Lower lobe of right lung (tissue), 2 donors: ENCODE measurements at regions not wholly inside any gene's neighbourhood (a gene's known extent, or its start where the extent isn't known, plus 50 kb on each side); places are given as distances from the start of the nearest gene placed in this dataset.

Experiments used
- ATAC-seq, 2 donors: fragments of 200-7000 bp; cut with Tn5 transposase; one replicate each; pipeline ENCODE4 v1.9.1; 2020 to 2022; ENCODE audit warnings: mild to moderate bottlenecking in 2 of 2, moderate library complexity in 2 of 2
- DNase-seq: peaks from one replicate; pipeline ENCODE4 v3.0.0-alpha.2; 2020
- H3K27ac ChIP-seq: fragments of 200-600 bp; one replicate; pipeline ENCODE4 v1.8.0; 2022
- H3K27me3 ChIP-seq: fragments of 200-600 bp; one replicate; pipeline ENCODE4 v1.8.0; 2022; ENCODE audit warnings: low read depth
- H3K36me3 ChIP-seq: fragments of 200-600 bp; one replicate; pipeline ENCODE4 v1.8.0; 2022; ENCODE audit warnings: mild to moderate bottlenecking
- H3K4me1 ChIP-seq: fragments of 200-600 bp; one replicate; pipeline ENCODE4 v1.8.0; 2022
- H3K4me3 ChIP-seq: fragments of 200-600 bp; one replicate; pipeline ENCODE4 v1.8.0; 2022; ENCODE audit warnings: mild to moderate bottlenecking
- H3K9me3 ChIP-seq: fragments of 200-600 bp; one replicate; pipeline ENCODE4 v1.8.0; 2022
- intact Hi-C: fragments of 100-400 bp; cut with DNase I; formaldehyde crosslinking; loops from one replicate; pipeline ENCODE4 v1.11.0; 2022
- TF ChIP-seq, protein P1 (sequence below): fragments of 200-600 bp; IDR thresholded peaks from one replicate; pipeline ENCODE4 v1.8.0; 2022; ENCODE audit warnings: antibody characterized with exemption, mild to moderate bottlenecking
- donor health status: DM: no; HTN: yes; CAD: no; lungs with severe emphysema.

DNA sequence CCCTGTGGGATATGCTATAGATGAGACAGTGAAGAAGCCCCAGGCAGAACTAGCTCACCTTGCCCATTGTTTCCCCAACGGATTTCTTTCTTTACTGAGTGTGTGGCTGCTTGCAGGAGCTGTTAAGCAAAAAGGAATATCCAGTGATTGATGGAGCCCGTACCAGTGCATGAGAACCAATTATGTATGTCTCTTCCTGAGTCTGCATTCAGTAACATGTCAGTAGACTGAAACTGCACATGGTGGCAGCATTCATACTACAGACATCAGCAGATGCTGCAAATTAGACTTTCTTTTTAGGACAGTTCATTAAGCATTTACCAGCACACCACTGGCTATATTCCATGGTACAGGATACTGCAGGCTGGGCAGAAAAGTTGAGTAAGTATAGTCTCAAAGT lies 90.3 kb upstream of the PLCXD3 start:
- ATAC-seq (no peak), DNase-seq (no peak)
- no peaks in the 10 kb centered on the region for H3K27me3 ChIP-seq
- intact Hi-C loops: no loop called here
- TF ChIP-seq, protein P1, sequence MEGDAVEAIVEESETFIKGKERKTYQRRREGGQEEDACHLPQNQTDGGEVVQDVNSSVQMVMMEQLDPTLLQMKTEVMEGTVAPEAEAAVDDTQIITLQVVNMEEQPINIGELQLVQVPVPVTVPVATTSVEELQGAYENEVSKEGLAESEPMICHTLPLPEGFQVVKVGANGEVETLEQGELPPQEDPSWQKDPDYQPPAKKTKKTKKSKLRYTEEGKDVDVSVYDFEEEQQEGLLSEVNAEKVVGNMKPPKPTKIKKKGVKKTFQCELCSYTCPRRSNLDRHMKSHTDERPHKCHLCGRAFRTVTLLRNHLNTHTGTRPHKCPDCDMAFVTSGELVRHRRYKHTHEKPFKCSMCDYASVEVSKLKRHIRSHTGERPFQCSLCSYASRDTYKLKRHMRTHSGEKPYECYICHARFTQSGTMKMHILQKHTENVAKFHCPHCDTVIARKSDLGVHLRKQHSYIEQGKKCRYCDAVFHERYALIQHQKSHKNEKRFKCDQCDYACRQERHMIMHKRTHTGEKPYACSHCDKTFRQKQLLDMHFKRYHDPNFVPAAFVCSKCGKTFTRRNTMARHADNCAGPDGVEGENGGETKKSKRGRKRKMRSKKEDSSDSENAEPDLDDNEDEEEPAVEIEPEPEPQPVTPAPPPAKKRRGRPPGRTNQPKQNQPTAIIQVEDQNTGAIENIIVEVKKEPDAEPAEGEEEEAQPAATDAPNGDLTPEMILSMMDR: no peak
- H3K27ac ChIP-seq: no peak overlapping the region
- no peaks in the 10 kb centered on the region for H3K9me3 ChIP-seq
- H3K36me3 ChIP-seq: no peaks in the 10 kb centered on the region
- no peak overlapping the region for H3K4me3 ChIP-seq
- H3K4me1 ChIP-seq: no peaks in the 10 kb centered on the region

DNA sequence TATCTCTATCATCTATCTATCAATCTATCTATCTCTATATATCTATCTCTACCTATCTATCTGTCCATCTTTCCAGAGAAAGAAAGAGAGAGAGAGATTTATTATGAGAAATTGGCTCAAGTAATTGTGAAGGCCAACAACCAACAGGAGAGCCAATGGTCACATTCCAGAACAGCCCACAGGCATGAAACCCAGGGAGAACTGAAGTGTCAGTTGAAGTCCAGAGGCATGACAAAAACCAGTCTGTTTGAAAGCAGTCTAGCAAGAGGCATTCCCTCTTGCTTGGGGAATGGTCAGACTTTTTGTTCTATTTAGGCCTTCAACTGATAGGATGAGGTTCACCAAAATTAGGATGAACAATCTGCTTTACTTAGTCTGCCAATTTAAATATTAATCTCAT lies 87.6 kb upstream of the PLCXD3 start:
- TF ChIP-seq, protein P1: no peak

DNA sequence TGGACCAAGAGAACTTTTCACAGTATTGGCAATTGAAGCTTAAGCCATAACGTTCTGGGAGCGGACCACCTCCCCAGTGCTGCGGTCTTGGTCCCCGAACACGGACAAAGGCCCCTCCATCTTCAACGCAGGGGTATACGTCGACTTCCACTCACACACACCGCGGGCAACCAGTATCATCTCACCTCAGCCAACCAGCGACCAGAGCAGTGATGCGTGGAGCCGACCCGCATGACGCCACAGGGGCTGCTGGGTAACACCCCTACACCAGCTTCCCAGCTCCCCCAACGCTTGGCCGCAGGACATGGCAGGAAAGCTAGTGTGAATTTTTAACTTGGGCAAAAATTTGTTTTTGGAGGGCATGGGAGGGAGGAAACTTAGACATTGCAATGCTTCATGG lies 77.3 kb upstream of the PLCXD3 start:
- no peaks in the 10 kb centered on the region for H3K4me1 ChIP-seq
- no peaks in the 10 kb centered on the region for H3K36me3 ChIP-seq
- H3K27ac ChIP-seq: no peak overlapping the region
- H3K27me3 ChIP-seq: no peaks in the 10 kb centered on the region
- no peak overlapping the region for H3K4me3 ChIP-seq
- ATAC-seq (no peak), DNase-seq (no peak)
- TF ChIP-seq, protein P1: no peak
- H3K9me3 ChIP-seq: no peaks in the 10 kb centered on the region
- intact Hi-C loops: no loop called here

More for the DNA sequence above, 87.6 kb upstream of the PLCXD3 start:
- DNase-seq (no peak), ATAC-seq (no peak)
- H3K27me3 ChIP-seq: no peaks in the 10 kb centered on the region
- H3K4me3 ChIP-seq: no peak overlapping the region
- intact Hi-C loops: no loop called here
- H3K36me3 ChIP-seq: no peaks in the 10 kb centered on the region
- H3K27ac ChIP-seq: no peak overlapping the region
- H3K4me1 ChIP-seq: no peaks in the 10 kb centered on the region
- H3K9me3 ChIP-seq: no peaks in the 10 kb centered on the region

DNA sequence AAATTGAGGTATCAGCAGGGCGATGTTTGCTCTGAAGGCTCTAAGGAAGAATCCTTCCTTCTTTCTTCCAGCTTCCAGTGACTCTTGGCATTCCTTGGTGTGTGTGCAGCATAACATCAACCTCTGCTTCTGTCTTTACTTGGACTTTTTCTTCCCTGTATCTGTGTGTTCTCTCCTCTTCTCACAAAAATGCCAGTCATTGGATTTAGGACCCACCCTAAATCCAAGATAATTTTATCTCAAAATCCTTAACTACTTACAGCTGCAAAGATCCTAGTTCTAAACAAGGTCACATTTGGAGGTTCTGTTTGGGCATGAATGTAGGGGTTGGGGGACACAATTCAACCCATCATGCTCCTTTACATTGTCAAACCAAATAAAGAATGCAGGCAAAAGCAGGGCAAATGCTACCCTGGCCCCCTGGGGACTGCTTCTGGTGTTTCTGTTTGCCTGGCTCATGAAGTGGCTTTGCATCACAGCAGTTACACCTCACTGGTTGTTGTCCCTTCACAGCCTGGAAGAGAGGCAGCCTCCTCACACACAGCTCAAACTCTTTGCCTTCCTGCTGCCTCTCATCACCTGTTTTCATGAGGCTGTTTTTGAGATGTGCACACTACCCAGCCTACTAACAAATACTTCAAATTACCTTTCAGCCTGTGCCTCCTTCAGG lies 64.8 kb upstream of the PLCXD3 start:
- intact Hi-C loops: no loop called here
- DNase-seq: no peak
- no peak for ATAC-seq

DNA sequence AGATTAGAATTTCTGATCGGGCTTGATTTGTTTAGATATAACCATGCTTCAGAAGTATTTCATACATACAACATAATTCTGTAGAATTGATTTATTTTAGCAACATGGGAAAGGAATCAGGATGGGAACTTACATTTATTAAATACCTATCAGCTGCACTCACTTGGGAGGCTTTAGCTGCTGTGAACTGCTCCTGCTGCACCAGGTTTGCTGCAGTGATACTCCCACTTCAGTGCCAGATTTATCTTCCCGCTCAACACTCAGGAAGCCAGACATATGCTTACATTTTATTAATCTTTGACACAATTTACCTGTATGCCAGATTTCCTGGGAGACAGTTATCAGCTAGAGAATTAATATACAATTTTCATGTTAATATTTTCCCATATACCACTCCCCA lies 64.0 kb upstream of the PLCXD3 start:
- ATAC-seq (no peak), DNase-seq (no peak)
- no peaks in the 10 kb centered on the region for H3K27me3 ChIP-seq
- intact Hi-C loops: no loop called here
- no peaks in the 10 kb centered on the region for H3K4me1 ChIP-seq
- H3K27ac ChIP-seq: no peak overlapping the region
- no peak overlapping the region for H3K4me3 ChIP-seq
- H3K9me3 ChIP-seq: no peaks in the 10 kb centered on the region
- TF ChIP-seq, protein P1: no peak
- no peaks in the 10 kb centered on the region for H3K36me3 ChIP-seq

More for the DNA sequence above, 64.8 kb upstream of the PLCXD3 start:
- TF ChIP-seq, protein P1: no peak
- no peaks in the 10 kb centered on the region for H3K9me3 ChIP-seq
- H3K27ac ChIP-seq: no peak overlapping the region
- no peaks in the 10 kb centered on the region for H3K36me3 ChIP-seq
- H3K27me3 ChIP-seq: no peaks in the 10 kb centered on the region
- no peak overlapping the region for H3K4me3 ChIP-seq
- H3K4me1 ChIP-seq: no peaks in the 10 kb centered on the region
